Tongue (tissue), 1 donor: ENCODE measurements at regions not wholly inside any gene's neighbourhood (a gene's known extent, or its start where the extent isn't known, plus 50 kb on each side); places are given as distances from the start of the nearest gene placed in this dataset.

Experiments
- DNase-seq: peaks from one replicate; pipeline ENCODE4 v3.0.0-alpha.2; 2015

DNA sequence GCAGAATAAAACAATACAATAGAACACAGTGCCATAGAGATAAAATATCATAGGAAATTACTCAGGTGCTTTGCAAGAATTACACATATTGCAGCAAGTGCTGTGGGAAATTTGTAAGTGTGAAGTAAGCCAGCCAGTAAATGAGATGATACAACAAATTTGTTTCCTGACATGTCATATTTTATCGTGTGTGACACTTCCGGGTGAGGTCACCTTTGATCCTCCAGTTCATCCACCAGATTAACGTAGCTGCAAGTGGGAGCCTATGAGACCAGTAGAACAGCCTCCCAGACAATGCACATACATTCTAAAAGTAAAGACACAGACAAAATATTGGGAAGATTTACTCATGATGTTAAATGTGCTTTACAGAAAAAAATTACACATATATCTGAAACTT, 72.2 kb downstream of the PRDM9 start:
- DNase-seq: no peak

DNA sequence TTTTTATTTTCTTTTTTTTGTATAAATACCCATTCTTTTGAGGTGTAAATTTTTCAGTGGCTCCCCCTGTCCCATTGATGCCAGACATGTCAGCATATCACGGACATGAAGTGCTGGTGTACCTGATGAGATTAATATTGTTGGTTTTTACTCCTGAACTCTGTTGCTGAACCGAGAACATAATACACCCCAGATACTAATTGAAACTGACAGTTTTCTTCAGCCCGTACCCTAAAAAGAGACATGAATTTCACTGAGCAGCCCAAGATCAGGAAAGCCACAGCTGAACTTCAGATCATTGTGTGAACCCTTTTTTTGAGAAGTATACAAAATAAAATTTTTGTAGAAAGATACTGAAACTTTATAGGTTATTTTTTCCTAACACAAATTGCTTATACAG, 75.7 kb downstream of the PRDM9 start:
- DNase-seq: no peak

DNA sequence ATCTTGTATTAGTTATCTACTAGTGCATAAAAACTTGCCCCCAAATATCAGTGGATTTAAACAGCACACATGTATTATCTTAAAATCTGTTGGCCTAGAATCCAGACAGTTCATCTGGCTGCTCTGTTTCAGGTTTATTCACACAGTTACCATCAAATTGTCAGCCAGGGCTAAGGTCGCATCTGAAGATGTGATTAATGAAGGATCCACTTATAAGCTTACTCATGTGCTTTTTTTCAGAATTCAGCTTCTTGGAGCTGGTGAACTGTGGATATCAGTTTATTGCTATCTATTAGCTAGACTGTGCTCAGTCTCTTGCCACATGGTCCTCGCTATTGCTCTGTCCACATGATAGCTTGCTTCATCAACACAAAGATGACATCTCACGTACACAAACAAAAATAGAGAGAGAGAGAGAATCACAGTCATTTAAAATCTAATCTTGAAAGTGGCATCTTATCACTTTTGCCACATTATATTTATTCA, 81.5 kb downstream of the PRDM9 start:
- no peak for DNase-seq

DNA sequence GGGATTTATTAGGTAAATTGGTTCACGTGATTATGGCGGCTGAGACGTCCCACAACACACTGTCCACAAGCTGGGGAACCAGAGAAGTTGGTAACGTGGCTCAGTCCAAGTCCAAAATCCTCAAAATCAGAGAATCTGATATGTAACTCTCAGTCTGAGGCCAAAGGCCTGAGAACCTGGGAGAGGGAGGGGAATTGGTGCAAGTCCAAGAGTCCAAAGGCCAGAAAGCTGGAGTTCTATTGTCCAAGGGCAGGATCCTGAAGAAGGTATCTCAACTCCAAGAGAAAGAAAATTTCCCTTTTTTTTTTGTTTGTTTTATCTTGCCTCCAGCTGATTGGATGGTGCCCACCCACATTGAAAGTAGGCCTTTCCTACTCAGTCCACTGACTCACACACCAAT, 83.8 kb downstream of the PRDM9 start:
- no peak for DNase-seq

DNA sequence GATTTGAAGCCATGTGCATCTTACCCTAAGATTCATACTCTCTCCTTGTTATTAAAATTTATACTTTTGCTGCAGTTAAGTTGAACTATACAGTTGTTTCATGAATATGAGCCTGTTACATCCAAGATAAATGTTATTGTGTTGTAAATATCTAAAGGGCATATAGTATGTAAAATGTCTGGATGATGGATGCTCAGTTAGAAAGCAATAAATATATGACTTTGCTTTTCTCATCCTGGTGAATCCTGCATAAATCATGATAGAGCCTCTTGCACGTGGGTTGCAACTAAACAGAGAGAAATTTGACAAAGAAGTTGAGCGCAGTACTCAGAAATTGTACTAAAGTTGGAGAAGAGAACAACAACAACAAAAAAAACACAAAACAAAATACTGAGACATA, 99.5 kb downstream of the PRDM9 start:
- DNase-seq: no peak

DNA sequence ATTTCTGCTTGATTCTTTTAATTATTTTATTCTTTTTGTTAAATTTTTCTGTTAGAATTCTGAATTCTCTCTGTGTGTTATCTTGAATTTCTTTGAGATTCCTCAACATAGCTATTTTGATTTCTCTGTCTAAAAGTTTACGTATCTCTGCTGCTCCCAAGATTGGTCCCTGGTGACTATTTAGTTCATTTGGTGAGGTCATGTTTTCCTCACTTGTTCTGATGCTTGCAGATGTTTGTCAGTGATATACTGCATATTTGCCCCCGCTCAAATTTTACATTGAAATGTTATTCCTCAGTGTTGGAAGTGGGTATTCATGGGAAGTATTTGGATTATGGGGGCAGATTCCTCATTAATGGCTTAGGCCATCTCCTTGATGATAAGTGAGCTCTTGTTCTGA, 105.3 kb downstream of the PRDM9 start:
- no peak for DNase-seq

DNA sequence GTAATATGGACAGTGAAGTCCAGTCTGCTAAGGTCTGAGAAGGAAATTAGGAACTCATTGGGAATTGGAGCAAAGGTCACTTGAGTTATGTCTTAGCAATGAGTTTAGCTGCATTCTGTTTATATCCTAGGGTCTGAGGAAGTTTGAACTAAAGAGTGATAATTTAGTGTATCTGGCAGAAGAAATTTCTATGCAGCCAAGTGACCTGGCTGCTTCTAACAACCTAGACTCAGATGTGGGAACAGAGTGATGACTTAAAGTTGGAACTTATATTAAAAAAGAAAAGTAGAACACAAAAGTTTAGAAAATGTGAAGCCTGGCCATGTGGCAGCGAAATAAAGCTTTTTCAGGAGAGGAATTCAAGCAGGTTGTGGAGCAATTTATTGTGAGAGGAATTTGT, 106.2 kb downstream of the PRDM9 start:
- no peak for DNase-seq

DNA sequence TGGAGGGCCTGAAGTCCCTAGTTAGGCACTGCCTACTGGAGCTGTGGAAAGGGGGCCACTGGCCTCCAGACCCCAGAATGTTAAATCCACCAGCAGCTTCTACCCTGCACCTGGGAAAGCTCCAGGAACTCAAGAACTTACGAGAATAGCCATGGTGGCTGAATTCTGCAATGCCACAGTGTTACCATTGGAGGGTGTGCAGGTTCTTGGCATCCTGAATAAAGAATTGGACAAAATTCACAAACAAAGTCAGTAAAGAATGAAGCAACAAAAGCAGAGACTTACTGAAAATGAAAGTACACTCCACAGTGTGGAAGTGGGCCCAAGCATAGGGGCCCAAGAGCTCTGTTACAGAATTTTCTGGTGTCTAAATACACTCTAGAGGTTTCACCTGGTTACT, 107.0 kb downstream of the PRDM9 start:
- no peak for DNase-seq

DNA sequence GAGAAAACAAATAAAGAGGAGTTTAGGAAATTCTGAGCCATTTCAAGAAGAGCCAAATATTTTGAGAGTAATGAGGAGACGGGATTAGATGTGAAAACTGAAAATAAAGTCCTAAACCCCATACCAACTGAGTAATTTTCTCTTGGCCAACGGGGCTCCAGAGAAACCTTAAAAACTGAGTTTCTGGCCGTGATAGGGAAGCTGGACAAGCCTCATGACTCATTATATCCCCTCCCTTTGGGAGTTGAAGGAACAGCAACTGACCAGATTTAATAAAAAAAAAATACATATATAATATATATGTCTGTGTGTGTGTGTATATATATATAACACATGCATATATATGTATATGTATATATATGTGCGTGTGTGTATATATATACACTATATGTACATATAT, 119.6 kb downstream of the PRDM9 start:
- DNase-seq: no peak

DNA sequence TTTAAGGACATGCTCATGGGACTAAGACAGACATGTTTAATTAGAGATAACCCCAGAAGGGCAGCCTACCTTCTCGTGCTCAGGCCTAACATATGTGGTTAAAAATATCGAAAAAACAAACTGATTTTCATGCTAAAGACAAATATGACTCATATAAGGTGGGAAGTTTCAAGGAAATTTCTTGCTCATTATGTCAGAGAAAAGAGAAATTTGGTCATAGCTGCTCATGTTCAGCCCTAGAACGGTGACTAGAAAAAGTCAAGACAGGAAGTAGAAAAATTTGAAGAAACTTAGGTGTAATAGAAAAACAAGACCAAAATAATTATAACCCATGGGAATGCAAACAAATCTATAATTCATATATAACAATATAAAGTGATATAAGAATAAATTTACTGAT, 120.6 kb downstream of the PRDM9 start:
- DNase-seq: no peak

DNA sequence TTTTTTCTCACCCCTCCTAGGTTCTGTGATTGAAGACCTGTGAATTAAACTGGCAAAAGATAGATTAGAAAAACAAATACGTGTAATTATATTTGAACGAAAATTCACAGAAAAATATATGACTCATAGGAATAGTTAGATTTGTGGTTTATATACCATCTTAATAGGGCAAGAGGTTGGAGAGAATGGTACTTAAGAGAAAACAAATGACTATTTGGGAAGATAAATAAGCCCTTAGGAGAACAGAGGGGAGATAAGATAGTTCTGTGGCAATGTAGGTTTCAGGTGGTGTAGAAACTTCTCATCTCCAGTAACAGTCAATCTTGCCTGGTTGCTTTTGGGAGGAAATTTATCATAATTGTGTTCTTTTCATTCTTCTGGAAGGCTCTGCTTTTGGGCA, 122.0 kb downstream of the PRDM9 start:
- DNase-seq: no peak

DNA sequence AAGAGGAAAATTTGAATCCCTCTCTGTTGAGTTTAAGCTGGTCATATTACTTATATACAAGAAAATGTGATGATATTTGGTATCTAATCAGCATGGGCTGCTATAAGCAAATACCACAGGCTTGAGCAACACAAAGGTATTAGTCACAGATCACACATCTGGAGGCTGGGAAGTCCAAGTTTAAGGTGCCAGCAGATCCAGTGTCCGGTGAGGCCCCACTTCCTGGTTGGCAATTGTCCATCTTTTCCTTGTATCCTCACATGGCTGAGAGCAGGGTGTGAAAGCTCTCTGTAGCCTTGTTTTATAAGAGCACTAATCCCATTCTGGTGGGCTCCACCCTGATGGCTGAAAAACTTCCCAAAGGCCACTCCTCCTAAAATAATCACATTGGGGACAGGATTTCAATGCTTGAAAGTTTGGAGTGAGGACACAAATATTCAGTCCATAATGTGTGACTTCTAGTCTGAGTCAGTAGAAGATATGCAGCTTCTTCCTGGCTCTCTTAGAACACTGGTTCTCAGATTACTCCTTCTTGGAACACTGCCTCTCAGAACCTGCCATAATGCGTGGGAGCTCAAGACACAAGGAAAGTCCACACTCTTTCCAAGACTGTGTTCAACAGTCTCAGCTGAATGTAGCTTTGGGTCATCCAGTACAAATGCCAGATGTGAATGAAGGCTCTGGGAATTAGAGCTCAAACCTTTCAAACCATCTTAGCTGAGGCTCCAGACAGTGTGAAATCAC, 124.1 kb downstream of the PRDM9 start:
- peak; percentile 68 for DNase-seq

DNA sequence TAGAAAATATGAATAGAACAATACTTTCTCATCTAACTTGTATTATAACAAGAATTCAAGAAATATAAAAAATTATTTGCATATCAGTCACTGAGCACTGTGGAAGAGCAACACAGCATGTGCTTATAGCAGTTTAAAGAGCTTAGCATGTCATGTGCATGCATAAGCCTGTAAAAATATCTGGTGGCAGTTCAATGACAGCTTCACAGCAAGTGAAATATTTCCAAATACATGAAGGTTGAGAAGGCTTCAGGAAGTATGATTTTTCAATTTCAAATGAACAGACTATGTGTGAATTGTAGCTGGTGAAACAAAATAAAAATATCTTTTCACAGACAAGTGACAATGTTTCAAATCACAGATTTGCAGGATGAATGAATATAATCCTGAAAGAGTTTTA, 128.5 kb downstream of the PRDM9 start:
- no peak for DNase-seq

DNA sequence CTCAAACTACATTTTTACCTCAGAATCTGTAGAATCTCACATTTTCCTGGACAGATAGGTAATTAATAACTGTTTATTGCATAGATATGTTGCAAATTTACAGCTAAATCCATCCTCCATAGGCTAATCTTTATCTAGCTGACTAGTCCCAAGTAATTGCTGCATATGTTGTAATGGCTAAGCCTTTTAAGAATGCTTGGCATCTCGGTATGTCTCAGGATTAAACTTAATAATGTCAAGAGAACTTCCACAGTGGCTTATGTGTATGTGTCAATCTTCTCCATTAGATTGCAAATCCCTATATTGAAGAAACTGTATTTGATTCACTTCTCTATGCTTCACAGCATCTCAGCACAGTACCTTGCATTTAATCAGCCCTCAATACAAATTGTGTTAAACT, 131.9 kb downstream of the PRDM9 start:
- no peak for DNase-seq

DNA sequence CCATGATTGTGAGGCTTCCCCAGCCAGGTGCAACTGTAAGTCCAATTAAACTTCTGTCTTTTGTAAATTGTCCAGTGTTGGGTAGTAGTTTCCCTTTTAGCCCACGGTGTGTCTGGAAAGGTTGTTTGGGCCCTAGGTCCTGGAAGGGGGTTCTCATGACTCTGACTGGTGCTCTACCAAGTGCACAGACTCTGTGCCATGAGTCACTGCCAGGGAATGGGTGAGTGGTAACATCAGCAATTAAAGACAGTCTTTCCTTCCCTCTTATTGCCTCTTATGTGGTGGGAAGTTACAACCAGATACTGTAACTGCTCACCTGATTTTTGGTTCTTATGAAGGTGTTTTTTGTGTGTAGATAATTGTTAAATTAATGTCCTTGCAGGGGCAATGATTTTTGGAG, 141.2 kb downstream of the PRDM9 start:
- DNase-seq: no peak

DNA sequence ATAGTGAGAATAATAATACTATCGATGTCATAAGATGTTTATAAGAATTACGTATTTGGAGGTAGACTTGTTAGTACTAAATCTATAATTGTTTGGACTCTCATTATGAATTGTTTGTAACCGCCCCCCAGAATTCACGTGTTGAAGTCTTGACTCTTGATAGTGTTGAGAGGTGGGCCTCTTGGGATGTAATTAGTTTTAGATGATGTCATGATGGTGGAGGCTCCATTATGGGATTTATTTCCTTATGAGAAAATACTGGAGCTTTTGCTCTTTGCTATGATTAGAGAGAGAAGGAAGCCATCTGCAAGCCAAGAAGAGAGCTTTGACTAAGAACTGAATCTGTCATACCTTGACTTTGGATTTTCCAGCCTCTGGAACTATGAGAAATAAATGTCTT, 142.2 kb downstream of the PRDM9 start:
- no peak for DNase-seq

DNA sequence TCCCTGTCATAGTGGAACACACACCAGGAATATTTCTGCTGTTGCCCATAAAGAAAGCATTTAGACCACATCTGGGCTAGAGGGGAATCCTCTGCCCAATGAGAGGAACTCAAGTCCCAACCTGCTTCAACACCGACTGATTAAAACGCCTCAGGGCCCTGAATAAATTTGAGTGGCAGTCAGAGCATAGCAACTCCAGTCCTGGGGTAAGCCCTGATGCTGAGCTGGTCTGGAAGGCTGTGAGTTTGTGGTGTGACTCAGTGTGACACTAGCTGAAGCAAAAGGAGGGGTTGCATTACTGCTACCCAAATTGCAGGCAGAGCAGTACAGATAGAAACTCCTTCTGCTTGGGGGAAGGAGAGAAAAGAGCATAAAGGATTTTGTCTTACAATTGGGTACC, 148.3 kb downstream of the PRDM9 start:
- DNase-seq: no peak

DNA sequence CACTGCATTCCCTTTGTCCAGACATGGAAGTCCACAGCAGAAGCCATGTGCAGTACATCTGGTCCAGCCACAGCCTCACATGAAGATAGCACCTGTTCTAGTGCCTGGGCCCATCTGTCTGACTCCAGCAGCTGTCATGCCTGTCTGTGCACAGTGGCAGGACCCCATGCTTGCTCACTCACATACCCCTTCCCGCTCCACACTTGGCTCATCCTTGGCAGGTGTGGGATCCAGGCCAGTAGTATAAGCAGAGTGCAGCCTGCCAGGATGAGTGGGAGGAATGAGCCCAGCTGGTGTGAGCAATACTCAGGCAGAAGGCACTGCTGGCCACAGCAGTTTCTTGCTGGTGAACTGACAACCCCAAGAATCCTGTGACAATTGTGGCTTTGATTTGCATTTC, 168.0 kb downstream of the PRDM9 start:
- peak; percentile 21 for DNase-seq

DNA sequence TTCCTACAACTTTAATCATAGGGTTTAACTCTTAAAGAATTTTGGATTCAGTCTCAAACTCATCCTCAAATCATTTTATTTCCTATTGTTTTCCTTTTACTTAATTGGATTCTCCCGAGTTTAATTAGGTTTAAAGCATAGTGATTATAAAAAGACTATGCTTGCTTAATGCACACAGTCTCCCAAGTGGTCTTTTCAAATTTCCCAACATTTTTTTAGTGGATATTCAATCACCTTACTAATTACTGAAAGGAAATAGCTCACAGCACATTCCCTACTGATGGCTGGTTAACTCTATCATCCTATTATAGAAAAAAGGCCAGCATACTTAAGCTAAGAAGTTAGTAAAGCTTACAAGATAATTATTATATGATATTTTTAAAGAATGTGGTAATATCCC, 170.6 kb downstream of the PRDM9 start:
- DNase-seq: no peak

DNA sequence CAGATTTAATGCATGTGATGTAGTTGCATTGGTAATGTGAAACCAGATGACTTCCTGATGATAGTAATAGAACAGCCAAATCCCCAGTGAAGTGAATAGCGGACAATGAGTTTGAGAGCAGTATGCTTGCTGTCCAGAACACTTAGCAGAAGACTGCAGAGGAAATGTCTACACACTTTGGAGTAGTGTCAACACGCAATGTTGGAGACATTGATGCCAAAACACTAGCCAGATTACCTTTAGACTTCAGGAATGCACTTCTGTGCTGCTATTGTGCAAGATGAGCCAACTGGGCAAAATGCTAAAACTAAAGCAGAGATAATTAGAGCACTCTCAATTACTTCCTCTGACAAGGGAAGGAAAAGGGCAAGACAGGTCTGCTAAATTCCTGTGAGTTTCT, 176.7 kb downstream of the PRDM9 start:
- DNase-seq: peak; percentile 14

DNA sequence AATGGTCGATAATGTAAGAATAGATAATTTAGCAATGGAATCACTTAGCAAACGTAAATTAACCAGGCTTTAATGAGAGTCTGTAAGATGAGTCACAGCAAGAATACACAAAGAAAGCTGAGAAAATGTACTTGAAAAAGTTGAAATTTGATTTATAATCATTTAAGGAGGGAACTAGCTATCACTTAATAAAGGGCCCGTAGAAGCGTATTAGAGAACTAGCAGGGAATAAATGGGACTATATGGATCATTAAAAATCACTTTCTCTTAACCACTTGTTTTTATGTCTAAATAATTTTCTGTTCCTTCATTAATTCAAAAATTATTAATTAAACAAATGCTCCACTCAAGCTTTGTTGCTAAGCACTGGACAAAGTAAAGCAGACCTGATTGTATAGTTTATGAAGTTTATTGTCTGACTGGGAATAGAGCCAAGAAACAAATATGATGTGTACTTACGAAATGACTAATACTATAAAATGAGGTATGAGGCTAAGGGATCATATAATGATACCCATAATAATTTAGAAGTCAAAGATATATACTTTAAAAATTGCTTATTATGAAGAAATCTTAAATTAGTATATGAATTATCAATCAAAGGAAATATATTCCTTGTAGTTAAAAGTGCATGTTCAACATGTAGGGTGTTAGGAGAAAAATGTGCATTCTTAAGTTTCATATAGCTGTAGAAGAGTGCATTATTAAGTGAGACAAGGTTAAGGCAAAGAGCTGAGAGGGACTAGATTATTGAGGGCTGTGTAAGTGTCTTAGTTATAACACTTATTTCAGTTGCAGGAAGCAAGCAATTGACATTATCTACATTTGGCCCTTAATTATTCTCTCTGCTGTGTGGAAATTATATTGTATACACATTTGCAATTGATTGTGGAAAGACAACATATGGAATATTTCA, 196.8 kb downstream of the PRDM9 start:
- DNase-seq: peak; percentile 5

DNA sequence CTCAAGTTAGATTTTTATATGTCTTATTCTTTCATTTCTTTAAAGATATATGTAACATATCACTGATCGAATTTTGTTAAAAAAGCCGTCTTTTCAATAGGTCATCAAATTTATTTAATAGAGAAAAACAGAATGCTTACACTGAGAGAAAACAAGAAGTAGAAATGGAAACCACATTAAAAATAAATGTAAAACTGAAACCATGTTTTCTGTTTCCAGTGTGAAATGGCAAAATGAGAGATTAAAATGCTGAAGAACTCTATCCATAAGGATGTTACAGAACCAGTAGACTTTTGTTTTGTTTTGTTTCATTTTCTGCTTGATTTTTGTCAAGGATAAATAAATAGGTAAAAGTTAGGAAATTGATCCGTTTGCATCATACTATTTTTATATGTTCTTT, 210.1 kb downstream of the PRDM9 start:
- no peak for DNase-seq

DNA sequence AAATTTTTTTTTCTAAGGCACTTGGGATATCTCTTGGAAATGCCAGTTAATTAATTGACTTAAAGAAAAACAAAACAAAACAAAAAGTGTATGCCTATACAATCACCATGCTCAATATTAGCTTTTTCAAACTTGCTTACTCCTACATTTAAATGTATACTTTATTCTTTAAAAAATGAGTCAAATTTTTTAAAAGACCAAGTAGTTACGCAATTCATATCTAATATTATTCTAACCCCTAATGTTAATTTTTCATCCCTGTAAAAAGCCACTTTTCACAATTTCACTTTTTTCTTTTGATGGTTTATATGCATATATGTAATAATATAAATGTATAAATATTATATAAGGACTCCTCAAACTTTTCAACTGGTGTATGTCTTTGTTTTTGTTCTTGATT, 211.2 kb downstream of the PRDM9 start:
- no peak for DNase-seq

DNA sequence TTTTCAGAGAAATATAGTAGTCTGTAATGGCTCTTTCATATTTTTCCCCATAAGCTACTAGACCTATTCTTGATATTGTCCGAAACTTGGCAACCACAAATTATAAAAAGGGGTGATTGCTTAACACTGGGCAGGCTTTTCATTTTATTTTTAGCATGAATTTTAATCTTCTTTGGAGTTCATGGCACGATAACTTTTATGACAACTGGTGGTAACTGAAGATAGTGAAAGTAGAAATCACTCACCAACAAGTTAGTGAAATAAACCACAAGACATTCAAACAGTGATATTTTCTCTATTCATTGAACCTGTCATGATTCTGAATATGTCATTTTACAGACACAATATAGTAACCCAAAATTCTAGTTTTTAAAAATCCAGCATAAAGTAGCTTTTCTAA, 213.9 kb downstream of the PRDM9 start:
- no peak for DNase-seq
